HG03432 (cell line): ENCODE measurements at regions not wholly inside any gene's neighbourhood (a gene's known extent, or its start where the extent isn't known, plus 50 kb on each side); places are given as distances from the start of the nearest gene placed in this dataset.

Experiments
- ATAC-seq: cut with Tn5 transposase; IDR thresholded peaks from one replicate; pipeline ENCODE4 v1.9.1; 2021; ENCODE audit warnings: mild to moderate bottlenecking, moderate library complexity; ENCODE audit not compliant: unreplicated experiment

DNA sequence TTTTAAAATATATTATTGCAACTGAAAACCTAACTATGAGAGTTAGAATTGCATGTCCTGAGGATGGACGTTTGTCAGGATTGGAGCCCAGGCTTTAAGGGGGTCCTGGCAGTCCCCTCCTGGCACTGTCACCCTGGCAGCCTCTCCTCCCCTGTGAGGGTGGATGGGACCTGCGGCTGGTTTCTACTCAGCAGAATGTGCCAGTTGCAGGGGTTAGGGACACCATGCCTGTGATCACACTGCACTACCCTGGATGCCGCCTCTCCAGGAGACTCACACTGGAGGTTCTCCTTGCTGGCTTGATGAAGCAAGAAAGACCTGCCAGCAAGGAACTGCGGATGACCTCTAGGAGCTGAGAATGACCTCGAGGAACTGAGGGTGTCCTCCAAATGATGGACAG lies 356.7 kb upstream of the MYT1L start:
- no peak for ATAC-seq

DNA sequence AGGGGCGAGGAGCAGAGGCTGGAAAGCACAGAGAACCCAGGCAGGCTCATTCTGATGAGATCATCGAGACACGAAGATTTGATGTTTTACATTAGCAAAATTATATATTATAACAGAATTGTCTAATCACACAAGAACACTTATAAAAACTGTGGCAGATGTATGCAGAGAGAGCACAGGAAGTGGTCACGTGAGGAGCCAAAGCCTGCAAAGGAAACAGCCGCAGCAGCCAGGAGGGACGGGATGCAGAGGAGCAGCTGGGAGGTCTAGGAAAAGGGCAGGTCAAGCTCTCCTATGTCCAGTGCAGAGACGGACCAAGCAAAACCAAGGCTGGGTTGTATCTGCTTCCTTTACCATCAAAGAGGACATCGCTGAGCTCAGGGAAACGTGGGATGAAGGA lies 355.1 kb upstream of the MYT1L start:
- no peak for ATAC-seq

DNA sequence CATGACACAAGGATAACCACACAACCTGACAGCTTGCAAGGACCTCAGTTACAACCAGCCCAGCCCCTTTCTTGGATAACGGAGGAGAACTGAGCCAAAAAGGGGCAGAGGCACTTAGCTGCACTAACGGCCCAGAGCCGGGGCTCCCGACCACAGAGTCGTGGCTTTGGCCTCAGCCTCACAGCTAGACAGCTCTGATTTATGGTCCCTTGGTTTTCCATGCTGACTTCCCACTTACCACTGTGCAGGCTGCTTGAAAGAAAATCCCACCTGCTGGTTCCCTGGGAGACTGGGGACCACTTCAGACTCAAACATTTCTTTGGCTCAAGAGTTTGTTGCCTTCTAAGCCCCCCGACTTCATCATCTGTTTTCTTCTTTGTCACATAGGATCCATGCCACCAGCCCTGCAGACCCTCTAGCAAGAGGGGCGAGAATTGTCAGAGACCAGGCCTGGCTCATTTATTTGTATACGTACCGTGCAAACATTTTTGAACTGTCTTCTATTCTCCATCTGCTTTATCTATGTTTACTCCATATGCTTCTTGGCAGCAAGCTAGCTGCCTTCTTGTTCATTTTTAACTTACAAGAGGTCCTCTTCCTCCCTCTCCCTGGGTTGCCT lies 352.6 kb upstream of the MYT1L start:
- ATAC-seq: no peak

DNA sequence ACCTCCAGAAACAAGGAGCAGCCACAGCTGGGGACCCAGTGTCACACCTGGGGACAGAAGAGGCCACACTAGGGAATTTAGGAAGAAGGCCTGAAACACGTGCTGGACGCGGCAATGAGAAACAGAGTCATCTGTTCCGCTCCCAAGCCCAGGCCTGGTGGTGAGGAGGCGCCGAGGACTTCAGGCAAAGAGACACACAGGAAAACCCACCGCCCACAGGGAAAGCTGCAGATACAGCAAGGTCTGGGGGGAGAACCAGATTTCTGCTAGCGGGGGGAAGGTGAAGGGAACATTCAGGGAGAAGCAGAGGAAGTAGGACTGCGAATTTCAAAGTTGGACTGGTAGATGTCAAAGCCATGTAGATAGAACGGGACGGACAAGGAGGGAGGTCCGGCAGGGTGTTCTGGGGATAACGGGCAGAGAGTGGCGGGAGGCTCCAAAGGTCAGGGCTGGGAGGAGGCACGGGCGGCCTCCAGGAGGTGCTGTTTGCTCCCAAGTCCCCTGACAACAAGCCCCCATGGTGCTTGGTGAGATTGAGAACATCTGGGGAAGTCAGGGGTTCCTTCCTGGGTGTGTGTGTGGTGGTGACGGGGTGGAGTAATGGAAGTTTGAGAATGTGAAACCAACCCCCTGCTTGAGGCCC lies 351.7 kb upstream of the MYT1L start:
- no peak for ATAC-seq

DNA sequence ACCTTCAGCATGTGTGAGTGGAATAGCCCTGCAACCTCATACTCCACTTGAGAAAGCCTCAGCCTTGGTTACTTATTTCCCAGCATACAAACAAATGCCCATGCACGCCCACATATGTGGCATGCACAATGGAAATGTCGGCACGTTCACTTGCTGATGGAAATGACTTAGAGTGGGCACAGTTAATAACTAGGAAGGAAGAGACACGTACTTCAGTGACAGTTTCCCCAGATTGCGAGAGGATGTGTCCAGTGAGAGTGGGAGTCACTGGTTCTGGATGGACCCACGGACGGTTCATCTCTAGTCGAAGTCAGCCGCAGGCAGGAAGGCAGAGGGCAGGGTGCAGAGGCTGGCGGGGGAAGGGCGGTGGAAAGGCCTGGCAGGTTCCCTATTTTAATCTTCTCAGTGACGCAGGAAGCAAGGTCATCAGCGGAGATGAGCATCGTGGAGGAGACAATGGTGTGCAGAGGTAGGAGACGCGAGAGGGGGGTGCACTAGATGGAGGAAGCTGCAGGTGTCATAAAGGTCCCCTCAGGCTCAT lies 350.7 kb upstream of the MYT1L start:
- ATAC-seq: no peak

DNA sequence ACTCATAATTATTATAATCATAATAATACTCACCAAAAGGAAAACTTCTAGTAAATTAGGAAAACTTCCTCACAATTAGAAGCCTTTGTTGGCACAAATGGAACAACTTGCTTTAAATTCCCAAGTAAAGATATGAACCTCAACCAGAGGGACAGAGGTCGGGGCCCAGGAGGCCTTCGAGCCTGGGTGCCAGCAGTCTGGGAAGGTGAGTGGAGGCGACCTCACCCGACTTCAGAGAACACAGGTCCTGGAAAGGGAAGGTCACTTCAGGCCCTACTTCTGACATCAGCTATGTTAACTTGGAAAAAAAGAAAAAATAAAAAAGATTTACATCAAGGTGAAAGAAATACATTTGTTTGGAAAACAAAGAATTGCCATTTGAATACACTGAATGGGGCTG lies 350.0 kb upstream of the MYT1L start:
- ATAC-seq: no peak

DNA sequence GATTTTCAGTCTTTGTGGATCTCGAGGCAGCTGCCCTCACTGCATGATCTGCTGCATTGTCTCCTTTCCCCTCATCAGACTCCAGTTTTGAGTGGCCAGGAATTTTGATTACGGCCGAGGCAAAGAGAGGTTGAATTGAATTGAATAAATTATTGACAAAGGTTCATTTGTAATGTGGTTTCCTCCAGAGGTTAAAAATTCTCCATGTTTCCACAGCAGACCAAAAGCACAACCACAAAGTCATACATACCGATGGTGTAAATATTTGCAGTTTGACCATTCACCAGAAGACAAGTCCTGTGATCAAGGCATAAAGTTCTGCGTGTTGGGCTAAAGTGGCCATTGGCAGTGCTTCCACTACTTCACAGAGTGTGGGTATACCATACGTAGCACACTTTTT lies 343.8 kb upstream of the MYT1L start:
- ATAC-seq: no peak

DNA sequence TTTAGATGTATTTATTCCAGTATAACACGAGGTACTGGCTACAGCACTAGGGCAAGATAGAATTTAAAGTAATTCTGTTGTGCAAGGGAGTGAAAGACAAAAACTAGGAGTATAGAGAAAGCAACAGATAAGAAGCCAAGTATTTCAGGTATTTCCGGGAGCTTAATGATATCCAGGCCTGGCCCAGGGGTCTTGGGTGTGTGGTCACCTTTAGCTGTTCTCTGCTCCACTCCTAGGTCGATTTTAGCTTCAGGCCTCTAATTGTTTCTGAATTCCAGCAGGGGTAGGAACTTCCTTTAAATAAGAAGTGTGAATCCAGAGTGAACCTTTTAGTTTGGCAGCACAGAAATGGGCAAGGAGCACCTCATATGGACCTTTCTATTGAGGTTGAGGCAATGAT lies 342.3 kb upstream of the MYT1L start:
- ATAC-seq: no peak

DNA sequence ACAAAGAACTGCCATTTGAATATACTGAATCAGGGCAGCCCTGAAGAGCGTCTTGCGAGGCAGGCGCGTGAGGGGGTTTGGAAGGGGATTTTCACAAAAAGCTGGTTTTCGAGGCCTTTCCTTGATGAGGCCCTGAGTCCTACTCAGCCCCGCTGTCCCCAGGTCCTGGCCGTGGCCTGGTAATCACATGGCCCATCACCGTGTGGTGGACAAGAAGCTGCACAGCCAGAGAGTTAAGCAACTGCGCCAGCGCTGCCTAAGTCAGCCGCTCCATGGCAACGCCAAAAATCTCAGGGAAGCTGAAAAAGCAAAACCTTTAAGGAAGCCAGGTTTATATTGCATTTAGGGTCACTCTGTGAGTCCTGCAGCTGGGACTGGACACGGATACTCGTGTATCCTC lies 341.2 kb upstream of the MYT1L start:
- no peak for ATAC-seq

DNA sequence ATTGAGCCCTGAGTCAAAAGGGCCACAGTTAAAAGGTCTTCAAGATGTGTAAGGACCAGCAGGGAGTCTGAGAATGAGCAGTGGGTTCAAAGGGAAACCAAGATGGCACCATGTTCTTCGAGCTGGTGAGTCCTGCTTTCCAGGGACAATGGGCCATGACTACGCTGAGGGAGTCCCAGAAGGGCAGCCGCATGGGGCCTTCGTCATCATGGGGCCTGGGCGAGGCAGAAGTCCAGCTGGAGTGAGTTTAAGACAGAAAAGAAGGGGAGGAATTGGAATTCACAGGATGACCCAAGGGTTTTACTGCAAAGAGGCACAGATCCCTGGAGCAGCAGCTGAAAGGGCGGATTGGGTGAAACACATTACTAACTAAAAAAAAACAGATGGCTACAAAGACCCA lies 340.8 kb upstream of the MYT1L start:
- ATAC-seq: no peak

DNA sequence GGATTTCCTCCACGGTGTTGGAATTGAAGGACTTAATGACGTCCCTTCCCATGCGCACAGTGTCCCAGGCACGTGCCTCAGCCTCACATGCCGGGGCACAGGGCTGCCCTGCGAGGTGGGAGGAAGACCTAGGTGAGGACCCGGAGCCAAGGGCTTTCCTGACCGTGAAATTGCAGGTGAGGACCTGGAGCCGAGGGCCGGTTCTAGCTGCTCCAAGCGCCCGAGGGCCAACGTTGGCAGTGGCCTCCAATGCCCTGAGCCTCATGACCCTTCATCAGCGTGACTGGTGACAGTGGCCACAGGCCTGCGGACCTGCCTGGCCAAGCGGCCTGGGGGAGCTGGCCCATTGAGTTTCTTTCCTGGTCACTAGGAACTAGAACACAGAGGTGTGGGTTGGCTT lies 338.2 kb upstream of the MYT1L start:
- no peak for ATAC-seq

DNA sequence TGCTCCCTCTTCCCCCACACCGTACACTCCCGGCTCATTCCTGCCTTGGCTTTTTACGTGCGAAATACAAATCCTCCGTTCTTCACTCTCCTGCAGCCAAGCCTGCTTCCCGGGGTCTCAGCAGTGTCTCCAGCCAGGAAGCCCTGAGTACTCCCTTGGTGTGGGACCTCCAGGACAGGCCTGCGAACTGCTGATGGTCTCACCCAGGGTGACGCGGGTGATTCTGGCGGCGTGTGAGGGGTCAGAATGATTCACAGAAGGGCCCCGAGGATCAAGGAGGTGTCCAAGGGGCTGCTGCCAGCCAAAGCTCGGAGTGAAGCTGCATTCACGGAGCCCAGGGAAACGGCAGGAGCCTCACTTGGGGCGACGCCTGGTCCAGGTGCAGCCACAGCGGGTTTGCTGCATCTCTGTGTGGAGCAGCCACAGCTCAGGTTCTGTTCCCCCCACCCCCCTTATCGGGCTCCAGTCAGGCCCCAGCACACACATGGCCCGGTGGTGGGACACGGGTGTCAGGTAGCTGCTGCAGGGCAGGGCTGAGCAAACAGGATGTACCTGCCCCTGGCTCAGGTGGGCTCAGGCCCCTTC lies 337.7 kb upstream of the MYT1L start:
- ATAC-seq: no peak

DNA sequence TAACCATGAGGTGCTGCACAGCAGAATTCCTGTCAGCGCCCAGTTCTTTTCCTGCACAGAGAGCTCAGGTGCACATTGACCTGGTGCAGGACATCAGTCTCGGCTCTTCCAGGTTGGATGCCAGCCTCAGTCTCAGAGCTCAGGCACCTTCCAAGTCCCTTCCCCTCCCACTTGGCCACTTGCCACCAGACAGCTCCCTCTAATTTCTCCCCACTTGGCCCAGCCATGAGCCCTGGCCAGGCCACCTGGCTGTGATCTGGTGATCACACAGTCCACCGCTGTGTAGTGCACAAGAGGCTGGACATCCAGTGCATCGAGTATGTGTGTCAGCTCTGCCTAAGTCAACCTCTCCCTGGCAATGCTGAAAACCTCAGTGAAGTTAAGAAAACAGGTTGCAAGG lies 336.6 kb upstream of the MYT1L start:
- no peak for ATAC-seq

DNA sequence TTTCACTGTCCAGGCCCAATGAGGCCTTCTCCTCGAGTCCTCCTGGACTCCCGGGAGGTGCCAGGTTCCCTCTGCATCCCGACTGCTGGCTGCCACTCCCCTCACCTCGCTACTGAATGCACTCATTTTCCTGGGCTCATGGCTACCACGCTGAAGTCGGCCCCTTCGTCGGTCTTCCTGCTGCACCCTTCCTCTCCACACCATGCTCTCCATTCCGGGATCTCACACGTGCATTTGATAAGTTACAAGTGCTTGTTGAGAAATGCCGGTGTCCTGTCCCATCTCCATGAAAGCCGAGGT lies 334.7 kb upstream of the MYT1L start:
- ATAC-seq: no peak

DNA sequence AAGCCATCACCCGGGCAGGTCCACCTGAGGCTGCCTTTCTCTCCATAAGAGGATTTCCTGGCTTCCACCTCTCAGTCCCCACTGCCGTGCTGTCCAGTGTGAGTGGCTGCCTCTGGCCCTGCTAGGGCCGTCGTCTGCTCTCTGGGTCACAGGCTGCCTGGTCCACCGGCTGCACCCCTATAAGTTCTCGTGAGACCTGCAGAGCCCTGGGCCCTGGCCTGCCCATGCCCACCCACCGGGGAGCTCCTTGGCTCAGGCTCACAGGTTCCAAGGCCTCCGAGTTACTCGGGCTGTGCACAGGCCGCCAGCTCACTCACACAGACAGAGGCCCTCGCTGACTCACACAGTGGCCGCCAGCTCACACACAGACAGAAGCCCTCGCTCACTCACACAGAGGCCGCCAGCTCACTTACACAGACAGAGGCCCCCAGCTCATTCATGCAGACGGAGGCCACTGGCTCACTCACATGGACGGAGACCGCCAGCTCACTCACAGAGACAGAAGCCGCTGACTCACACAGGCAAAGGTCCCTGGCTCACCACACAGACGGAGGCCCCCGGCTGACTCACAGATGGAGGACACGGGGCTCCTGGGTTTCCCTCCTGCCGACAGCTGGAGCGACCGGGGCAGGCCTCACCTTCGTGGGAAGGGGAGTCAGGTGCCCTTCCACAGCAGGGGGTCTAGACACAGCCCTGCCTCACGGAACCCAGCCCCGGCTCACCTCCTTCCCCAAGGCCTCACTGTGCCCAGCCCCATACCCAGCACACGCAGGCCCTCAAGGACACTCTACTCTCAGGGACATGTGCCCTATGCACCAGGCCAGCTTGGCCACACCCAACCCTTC lies 334.1 kb upstream of the MYT1L start:
- ATAC-seq: no peak

DNA sequence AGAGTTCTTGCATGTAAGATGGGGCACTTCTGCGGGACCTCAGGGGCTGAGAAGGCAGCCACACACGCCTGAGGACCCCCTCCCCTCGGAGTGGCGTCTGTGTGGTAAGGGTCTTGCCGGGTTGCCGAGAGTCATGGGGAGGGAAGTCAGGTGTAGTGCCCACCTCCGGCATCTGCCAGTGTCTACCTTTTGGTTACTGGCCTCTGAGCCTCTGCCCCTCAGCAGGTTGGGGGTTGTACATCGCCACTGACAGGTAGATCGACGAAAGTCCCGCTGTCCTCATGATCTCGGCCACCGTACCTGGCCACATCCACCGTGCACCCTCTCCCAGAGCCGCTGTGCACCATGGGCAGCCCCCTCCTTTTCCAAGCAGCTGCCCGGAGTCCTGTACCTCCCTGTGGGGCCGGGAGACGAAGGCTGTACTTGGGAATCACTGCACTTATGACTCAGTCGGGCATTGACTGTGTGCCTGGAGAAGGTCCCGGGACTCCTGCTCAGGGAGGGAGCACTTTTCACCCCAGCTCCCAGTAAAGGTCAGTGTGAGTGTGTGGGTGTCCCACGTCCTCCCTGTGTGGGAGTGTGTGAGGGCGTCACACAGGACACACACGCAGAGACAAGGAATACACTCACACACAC lies 332.4 kb upstream of the MYT1L start:
- ATAC-seq: no peak

DNA sequence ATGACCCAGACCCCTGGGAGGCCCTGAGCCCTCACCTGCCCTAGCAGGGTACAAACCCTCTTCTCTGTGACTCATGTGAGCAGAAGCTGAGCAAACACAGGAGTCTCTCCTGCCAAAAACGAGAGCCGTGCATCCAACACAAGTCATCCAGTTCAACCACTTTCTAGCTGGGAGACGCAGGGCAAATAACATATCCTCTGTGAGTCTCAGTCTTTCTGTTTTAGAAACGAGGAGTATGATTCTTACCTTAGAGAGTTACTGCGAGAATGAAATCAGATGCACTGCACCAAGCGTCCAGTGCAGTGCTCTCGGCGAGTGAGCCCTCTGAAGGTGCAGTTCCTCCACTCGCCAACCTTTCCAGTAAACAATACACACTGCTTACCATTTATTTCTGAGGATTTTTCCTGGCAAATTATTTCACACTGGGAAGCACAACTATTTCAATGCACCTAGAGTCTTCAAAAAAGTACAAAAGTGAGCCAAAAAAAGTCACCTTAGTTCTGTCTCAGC lies 331.8 kb upstream of the MYT1L start:
- ATAC-seq: no peak

DNA sequence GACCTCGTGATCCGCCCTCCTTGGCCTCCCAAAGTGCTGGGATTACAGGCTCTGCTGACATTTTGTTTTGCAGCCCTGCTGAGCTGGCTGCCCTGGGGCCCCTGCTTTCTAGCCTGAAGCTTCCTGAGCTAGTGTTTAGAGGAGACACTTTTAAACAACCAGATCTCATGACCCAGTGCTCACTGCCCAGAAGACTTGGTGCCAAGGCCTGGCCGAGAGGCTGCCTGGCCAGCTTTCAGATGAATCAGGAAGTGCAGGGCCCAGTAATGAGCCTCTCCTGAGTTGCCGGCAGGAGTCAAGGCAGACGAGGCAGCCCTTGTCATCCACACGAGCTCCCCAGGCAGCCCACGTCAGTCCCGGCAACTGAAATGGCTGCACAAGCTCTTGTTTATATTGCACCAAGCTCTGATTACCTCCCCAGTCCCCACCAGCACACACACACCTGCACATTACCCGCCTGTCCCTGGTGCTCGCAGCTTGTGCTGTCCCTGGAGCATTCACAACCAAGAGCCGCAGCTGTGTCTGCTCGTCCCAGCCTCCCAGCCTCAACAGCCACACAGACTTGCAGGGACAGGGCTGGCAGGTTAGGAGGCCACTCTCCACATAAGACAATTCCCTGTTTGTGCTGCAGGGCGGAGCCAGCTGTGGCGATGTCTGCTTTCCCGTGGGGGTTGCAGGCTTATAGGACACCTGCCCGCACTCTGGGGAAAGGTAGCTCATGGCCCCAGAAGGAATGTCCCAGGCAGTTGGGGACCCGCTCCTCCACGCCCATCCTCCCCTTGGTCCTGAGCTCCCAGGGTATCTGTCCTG lies 331.2 kb upstream of the MYT1L start:
- ATAC-seq: no peak

DNA sequence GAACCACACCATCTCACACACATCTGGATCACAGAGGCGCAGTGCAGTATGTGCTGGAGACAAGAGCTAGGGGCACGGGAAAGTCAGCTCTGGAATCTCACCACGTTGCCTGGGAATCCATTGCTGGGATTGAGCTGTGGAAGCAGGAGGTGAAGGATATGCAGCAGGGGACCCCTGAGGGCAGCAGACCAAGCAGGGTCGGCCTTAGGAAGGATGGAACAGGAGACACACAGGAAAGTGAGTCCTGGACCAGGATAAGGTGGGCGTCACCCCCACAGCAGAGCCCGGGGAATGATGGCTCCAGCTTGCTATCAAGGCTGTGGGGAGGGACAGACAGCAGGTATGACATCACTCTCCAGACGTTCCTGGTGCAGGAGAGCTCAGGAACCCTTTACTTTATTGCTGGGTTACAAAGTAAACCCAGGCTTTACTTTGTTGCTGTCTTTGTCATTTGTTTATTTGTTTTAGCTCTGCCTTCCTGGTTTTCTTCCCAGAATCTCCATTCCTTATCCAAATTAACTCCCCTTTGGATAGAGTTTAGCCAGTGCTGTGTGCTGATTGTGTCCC lies 329.8 kb upstream of the MYT1L start:
- ATAC-seq: no peak
